Mesenchymal stem cell (in vitro differentiated cells and primary cell): ENCODE measurements at regions not wholly inside any gene's neighbourhood (a gene's known extent, or its start where the extent isn't known, plus 50 kb on each side); places are given as distances from the start of the nearest gene placed in this dataset.

Experiments
- DNase-seq: peaks from one replicate; pipeline ENCODE4 v3.0.0-alpha.2; 2013
- H2AFZ ChIP-seq: one replicate; pipeline ENCODE4 v1.6.1; 2013; ENCODE audit warnings: low read depth, mild to moderate bottlenecking, control low read depth, inconsistent platforms, low read length, moderate library complexity
- H2AK5ac ChIP-seq: 2 replicates; pipeline ENCODE4 v1.6.1; 2013; ENCODE audit warnings: low read length, moderate library complexity, mild to moderate bottlenecking, inconsistent platforms; ENCODE audit not compliant: severe bottlenecking
- H2BK120ac ChIP-seq: one replicate; pipeline ENCODE4 v1.6.1; 2013; ENCODE audit warnings: low read depth, mild to moderate bottlenecking, inconsistent platforms, low read length, moderate library complexity
- H2BK12ac ChIP-seq, 2 experiments: one replicate each; pipeline ENCODE4 v1.6.1; 2013; ENCODE audit warnings: inconsistent platforms in 2 of 2, low read length in 2 of 2, mild to moderate bottlenecking in 2 of 2, moderate library complexity in 2 of 2, control low read depth in 1 of 2
- H2BK15ac ChIP-seq: one replicate; pipeline ENCODE4 v1.6.1; 2013; ENCODE audit warnings: mild to moderate bottlenecking, low read depth, inconsistent platforms; ENCODE audit not compliant: poor library complexity, severe bottlenecking
- H2BK5ac ChIP-seq: 2 replicates; pipeline ENCODE4 v1.6.1; 2013; ENCODE audit warnings: low read depth, mild to moderate bottlenecking, low read length, control low read depth, inconsistent platforms; ENCODE audit not compliant: poor library complexity, severe bottlenecking
- H3K14ac ChIP-seq, 2 experiments: one replicate each; pipeline ENCODE4 v1.6.1; 2013; ENCODE audit warnings: inconsistent platforms in 2 of 2, low read length in 2 of 2, control low read depth in 1 of 2, mild to moderate bottlenecking in 1 of 2, moderate library complexity in 1 of 2
- H3K18ac ChIP-seq, 2 experiments: one replicate each; pipeline ENCODE4 v1.6.1; 2013; ENCODE audit warnings: inconsistent platforms in 2 of 2, low read length in 2 of 2, control low read depth in 1 of 2, low read depth in 1 of 2, mild to moderate bottlenecking in 1 of 2
- H3K23ac ChIP-seq, 2 experiments: one replicate each; pipeline ENCODE4 v1.6.1; 2013; ENCODE audit warnings: inconsistent platforms in 2 of 2, low read length in 2 of 2, mild to moderate bottlenecking in 2 of 2, moderate library complexity in 2 of 2, control low read depth in 1 of 2
- H3K27ac ChIP-seq: 2 replicates; pipeline ENCODE4 v1.5.1; 2013; ENCODE audit warnings: mild to moderate bottlenecking, moderate library complexity, low read length, control low read depth, inconsistent platforms; ENCODE audit not compliant: poor library complexity, severe bottlenecking
- H3K27me3 ChIP-seq, 2 experiments: 2 replicates each; pipeline versions ENCODE4 v1.6.1 to v1.7.0; 2013; ENCODE audit warnings: low read length in 2 of 2, mild to moderate bottlenecking in 2 of 2, moderate library complexity in 2 of 2, control low read depth in 1 of 2, inconsistent platforms in 1 of 2; ENCODE audit not compliant: control insufficient read depth in 1 of 2, insufficient read depth in 1 of 2
- H3K36me3 ChIP-seq, 2 experiments: 2 replicates each; pipeline versions ENCODE4 v1.6.1 to v1.7.0; 2013; ENCODE audit warnings: low read length in 2 of 2, control low read depth in 1 of 2, inconsistent platforms in 1 of 2, low read depth in 1 of 2, mild to moderate bottlenecking in 1 of 2; ENCODE audit not compliant: insufficient read depth in 2 of 2, control insufficient read depth in 1 of 2
- H3K4ac ChIP-seq, 2 experiments: one replicate each; pipeline ENCODE4 v1.6.1; 2013; ENCODE audit warnings: inconsistent platforms in 2 of 2, low read length in 2 of 2, mild to moderate bottlenecking in 2 of 2, moderate library complexity in 2 of 2, control low read depth in 1 of 2, low read depth in 1 of 2
- H3K4me1 ChIP-seq: 2 replicates; pipeline ENCODE4 v1.6.1; 2013; ENCODE audit warnings: low read depth, low read length, control low read depth; ENCODE audit not compliant: control insufficient read depth, insufficient read depth
- H3K4me2 ChIP-seq: 2 replicates; pipeline ENCODE4 v1.6.1; 2013; ENCODE audit warnings: low read length, mild to moderate bottlenecking, inconsistent platforms; ENCODE audit not compliant: poor library complexity, severe bottlenecking
- H3K4me3 ChIP-seq, 2 experiments: 2 replicates each; pipeline versions ENCODE4 v1.5.1 to v1.7.0; 2013; ENCODE audit warnings: low read length in 2 of 2, mild to moderate bottlenecking in 2 of 2, control low read depth in 1 of 2, low read depth in 1 of 2; ENCODE audit not compliant: insufficient read depth in 1 of 2
- H3K79me1 ChIP-seq: replicated peaks from 2 replicates; pipeline ENCODE4 v1.6.1; 2013; ENCODE audit warnings: mild to moderate bottlenecking, control low read depth, low read length, inconsistent platforms; ENCODE audit not compliant: poor library complexity, severe bottlenecking
- H3K9ac ChIP-seq: 2 replicates; pipeline ENCODE4 v1.7.0; 2013; ENCODE audit warnings: mild to moderate bottlenecking, low read length, moderate library complexity
- H3K9me3 ChIP-seq: 2 replicates; pipeline ENCODE4 v1.7.0; 2013; ENCODE audit warnings: mild to moderate bottlenecking, low read length; ENCODE audit not compliant: control insufficient read depth
- H4K8ac ChIP-seq: one replicate; pipeline ENCODE4 v1.6.1; 2013; ENCODE audit warnings: inconsistent platforms, mild to moderate bottlenecking, low read length, moderate library complexity
- H4K91ac ChIP-seq: one replicate; pipeline ENCODE4 v1.6.1; 2013; ENCODE audit warnings: mild to moderate bottlenecking, low read length, inconsistent platforms
- WGBS: methylation state at CpG from one replicate; pipeline ENCODE4 v1.1.7; 2013; ENCODE audit warnings: mixed read lengths; 5-methylcytosine and 5-hydroxymethylcytosine counted together

DNA sequence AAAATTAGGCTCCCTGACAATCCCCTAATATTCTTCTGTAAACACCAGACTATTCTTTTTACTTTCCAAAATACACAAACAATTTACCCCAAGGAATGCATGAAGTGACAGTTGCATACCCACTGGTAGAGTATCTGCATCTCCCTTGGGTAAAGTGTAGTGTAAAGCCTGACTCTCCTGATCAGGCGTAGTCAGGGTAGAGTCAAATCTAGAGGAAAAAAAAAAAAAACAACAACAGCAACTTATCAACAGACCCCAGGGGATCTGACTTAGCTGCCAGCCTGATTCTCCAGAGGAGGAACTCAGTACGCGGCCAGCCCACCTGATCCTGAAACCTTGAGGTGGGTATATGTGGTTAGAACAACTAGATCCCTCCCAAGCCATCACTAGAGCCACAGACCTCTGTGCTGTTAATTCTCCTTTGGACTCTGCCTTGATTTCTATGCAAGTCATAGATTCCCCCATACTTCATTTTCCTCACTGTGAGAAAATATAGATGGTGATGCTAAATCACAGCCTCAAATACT, 61.0 kb downstream of the ZNF608 start:
- DNase-seq: no peak
- Histone ChIP-seq H3K14ac (no peak overlapping the region), H3K79me1 (peaks cover 20% of the 10 kb centered on the region), H2BK120ac (no peak overlapping the region), H2BK12ac (no peak overlapping the region), H3K9ac (no peak overlapping the region), H4K8ac (no peak overlapping the region), H3K4ac (no peak overlapping the region), H3K23ac (no peak overlapping the region), H3K4me1 (peaks cover 4% of the 10 kb centered on the region), H3K4me2 (no peak overlapping the region), H3K27ac (no peak overlapping the region), H4K91ac (no peak overlapping the region), H2BK15ac (no peak overlapping the region), H3K36me3 (no peaks in the 10 kb centered on the region), H3K27me3 (no peaks in the 10 kb centered on the region), H2AK5ac (no peak overlapping the region), H3K4me3 (no peak overlapping the region), H2AFZ (no peak overlapping the region), H3K18ac (no peak overlapping the region), H2BK5ac (no peak overlapping the region), H3K9me3 (no peaks in the 10 kb centered on the region)
- WGBS: 88% methylated on average over 2 of the region's 3 CpGs

DNA sequence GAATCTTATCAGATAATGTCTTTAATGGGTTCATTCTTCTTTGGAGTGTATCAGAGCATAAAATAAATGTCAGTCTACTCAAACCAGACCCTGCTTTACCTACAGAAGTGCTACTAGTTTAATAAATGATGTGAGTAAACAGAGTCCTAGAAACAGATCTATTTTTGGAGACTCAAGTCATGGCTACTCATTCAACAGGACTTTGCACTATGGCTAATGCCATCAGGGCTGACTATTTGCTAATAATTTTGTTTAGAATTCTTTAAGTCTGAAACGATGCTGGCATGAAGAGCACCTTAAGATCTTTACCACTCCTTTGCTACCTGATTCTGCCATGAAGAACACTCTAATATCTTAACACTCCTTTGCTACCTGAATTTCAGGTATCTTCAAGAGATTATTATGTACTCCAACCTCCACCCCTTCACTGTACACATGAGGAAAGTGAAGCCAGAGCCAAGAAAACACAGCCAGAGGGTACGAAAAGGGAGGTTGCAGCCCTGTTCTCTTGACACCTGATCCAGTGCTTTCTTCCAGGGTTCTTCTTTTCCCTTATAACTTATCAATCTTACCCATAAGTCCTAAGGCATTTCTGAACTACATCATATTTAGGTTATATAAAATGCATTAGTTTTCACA, 62.4 kb downstream of the ZNF608 start:
- no peak overlapping the region for H3K9ac ChIP-seq
- no peak overlapping the region for H2BK12ac ChIP-seq
- no peak overlapping the region for H4K8ac ChIP-seq
- no peak overlapping the region for H3K4me3 ChIP-seq
- no peaks in the 10 kb centered on the region for H3K9me3 ChIP-seq
- H2AK5ac ChIP-seq: no peak overlapping the region
- H3K36me3 ChIP-seq: no peaks in the 10 kb centered on the region
- H2AFZ ChIP-seq: no peak overlapping the region
- H2BK15ac ChIP-seq: no peak overlapping the region
- WGBS: 76% methylated on average over 2 of the region's 2 CpGs
- no peak overlapping the region for H3K27ac ChIP-seq
- no peaks in the 10 kb centered on the region for H3K27me3 ChIP-seq
- no peak overlapping the region for H4K91ac ChIP-seq
- no peak overlapping the region for H3K4ac ChIP-seq
- no peak overlapping the region for H2BK5ac ChIP-seq
- no peak overlapping the region for H3K23ac ChIP-seq
- H3K18ac ChIP-seq: no peak overlapping the region
- no peak overlapping the region for H2BK120ac ChIP-seq
- peaks cover 19% of the 10 kb centered on the region for H3K79me1 ChIP-seq
- no peak overlapping the region for H3K14ac ChIP-seq
- no peak overlapping the region for H3K4me2 ChIP-seq
- no peak for DNase-seq
- peaks cover 4% of the 10 kb centered on the region for H3K4me1 ChIP-seq

DNA sequence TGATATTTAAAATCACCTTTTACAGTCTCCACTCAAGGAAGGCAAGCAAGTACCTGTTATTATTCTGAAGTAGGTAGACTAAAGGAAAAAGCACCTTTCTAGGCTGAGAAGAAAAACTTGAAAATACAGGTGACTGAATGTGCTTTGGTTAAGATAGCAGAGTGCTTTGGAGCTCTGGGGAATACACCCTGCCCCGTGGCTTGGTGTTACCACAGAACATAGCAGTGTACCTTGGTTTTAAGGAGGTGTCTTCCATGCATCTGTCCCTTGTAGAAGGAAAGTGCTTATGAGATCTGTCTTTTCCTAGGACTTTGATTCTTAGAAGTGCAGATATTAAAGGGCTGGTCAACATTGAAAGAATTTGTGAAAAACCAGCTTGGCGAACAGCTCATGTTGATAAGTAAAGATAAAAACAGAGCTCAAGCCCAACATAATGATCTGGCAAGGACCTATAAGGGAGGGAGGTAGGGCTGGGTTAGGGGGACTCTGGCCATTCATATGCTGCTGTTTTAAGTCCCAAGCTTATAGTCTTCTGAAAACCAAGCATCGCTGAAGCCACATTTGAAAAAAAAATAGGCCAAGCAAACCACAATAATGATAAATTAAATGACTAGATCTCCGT, 66.8 kb downstream of the ZNF608 start:
- H4K91ac ChIP-seq: no peak overlapping the region
- H2BK12ac ChIP-seq: no peak overlapping the region
- no peak overlapping the region for H3K23ac ChIP-seq
- peaks cover 20% of the 10 kb centered on the region for H3K79me1 ChIP-seq
- no peak overlapping the region for H3K18ac ChIP-seq
- H3K27me3 ChIP-seq: no peaks in the 10 kb centered on the region
- H3K4ac ChIP-seq: no peak overlapping the region
- no peak overlapping the region for H3K9ac ChIP-seq
- no peak overlapping the region for H3K14ac ChIP-seq
- no peak overlapping the region for H2BK5ac ChIP-seq
- 99% methylated on average over 2 of the region's 4 CpGs for WGBS
- H2BK120ac ChIP-seq: no peak overlapping the region
- H2AK5ac ChIP-seq: no peak overlapping the region
- no peak overlapping the region for H2AFZ ChIP-seq
- H3K27ac ChIP-seq: no peak overlapping the region
- no peak overlapping the region for H2BK15ac ChIP-seq
- H3K9me3 ChIP-seq: no peaks in the 10 kb centered on the region
- H3K4me3 ChIP-seq: no peak overlapping the region
- H3K4me2 ChIP-seq: no peak overlapping the region
- peaks cover 0 to 4% of the 10 kb centered on the region in 2 experiments for H3K36me3 ChIP-seq
- DNase-seq: no peak
- H3K4me1 ChIP-seq: peaks cover 5% of the 10 kb centered on the region
- H4K8ac ChIP-seq: no peak overlapping the region

DNA sequence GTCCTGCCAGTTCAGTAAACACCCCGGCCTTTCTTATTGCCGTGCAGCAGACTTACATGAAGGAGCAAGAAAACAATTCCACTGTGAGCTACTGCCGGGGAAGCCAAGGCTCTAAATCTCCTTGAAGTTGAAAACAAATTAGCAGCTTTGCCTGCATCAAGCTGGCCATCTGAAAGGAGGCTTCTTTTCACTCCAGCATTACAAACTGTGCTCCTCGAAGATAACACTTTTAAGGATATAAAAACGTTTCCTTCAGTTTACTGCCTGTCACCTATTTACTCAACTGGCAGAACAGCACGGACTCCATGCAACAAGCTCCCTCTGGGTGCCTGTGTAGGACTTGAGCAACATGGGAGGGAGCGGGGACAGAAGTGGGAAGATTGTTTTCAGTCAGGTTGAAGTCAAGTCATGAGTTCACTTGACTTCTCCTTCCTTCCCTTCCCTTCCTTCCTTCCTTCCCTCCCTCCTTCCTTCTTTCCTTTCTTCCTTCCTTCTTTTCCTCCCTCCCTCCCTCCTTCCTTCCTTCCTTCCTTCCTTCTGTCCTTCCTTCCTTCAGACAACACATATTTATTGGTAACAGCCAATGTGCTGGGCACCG, 67.4 kb downstream of the ZNF608 start:
- H3K4ac ChIP-seq: no peak overlapping the region
- peaks cover 23% of the 10 kb centered on the region for H3K79me1 ChIP-seq
- peaks cover 5% of the 10 kb centered on the region for H3K4me1 ChIP-seq
- no peak overlapping the region for H3K27ac ChIP-seq
- peaks cover 0 to 4% of the 10 kb centered on the region in 2 experiments for H3K36me3 ChIP-seq
- H3K9me3 ChIP-seq: no peaks in the 10 kb centered on the region
- no peak overlapping the region for H2BK12ac ChIP-seq
- H3K23ac ChIP-seq: no peak overlapping the region
- WGBS: 54% methylated on average over 8 of the region's 8 CpGs
- no peak overlapping the region for H3K4me3 ChIP-seq
- H3K18ac ChIP-seq: no peak overlapping the region
- no peak overlapping the region for H2BK5ac ChIP-seq
- no peak for DNase-seq
- H2AFZ ChIP-seq: no peak overlapping the region
- H4K8ac ChIP-seq: no peak overlapping the region
- H3K14ac ChIP-seq: no peak overlapping the region
- no peak overlapping the region for H4K91ac ChIP-seq
- no peak overlapping the region for H2AK5ac ChIP-seq
- H3K9ac ChIP-seq: no peak overlapping the region
- H3K27me3 ChIP-seq: no peaks in the 10 kb centered on the region
- H3K4me2 ChIP-seq: no peak overlapping the region
- no peak overlapping the region for H2BK15ac ChIP-seq
- no peak overlapping the region for H2BK120ac ChIP-seq
